HCT116 (cell line): ENCODE measurements at regions not wholly inside any gene's neighbourhood (a gene's known extent, or its start where the extent isn't known, plus 50 kb on each side); places are given as distances from the start of the nearest gene placed in this dataset.

ENCODE experiments used
- ATAC-seq: fragments of 200-7000 bp; cut with Tn5 transposase; 2 replicates; pipeline ENCODE4 v1.9.1; 2020; ENCODE audit warnings: mild to moderate bottlenecking, moderate library complexity
- BruUV-seq: library from RNA; stranded (reverse); fragments of 400-500 nt; replicated peaks from 2 replicates; lab custom pipeline; 2021; lab: Mats Ljungman, UMichigan
- CTCF ChIA-PET: fragments of 300-600 bp; sonication (Branson Sonifier 250); formaldehyde crosslinking; loops from one replicate; lab custom pipeline; 2021; ENCODE audit warnings: antibody characterized with exemption; lab: Charles Lee
- POLR2A ChIA-PET: fragments of 300-600, 350-600 bp; sonication (Branson Sonifier 250); formaldehyde crosslinking; loops from one replicate; lab custom pipeline; 2021; ENCODE audit warnings: antibody characterized with exemption; lab: Charles Lee
- RAD21 ChIA-PET, 2 experiments: fragments of 300-600 bp; sonication (Branson Sonifier 250); formaldehyde crosslinking; loops; one replicate each; lab custom pipeline; 2023; ENCODE audit warnings: low total read pairs in 2 of 2; ENCODE audit not compliant: uncharacterized antibody in 2 of 2, unreplicated experiment in 2 of 2, low non-redundant PET in 1 of 2; lab: Charles Lee
- DNase-seq: peaks from one replicate; pipeline ENCODE4 v3.0.0-alpha.2; 2010; ENCODE audit warnings: low read depth, low spot score
- H2AFZ ChIP-seq: fragments of 200-600 bp; shearing (Covaris generic), sonication (generic); 2 replicates; pipeline ENCODE4 v1.6.1; 2017; ENCODE audit warnings: low read depth, mixed run types, mixed read lengths, antibody characterized with exemption, low read length; ENCODE audit not compliant: poor library complexity, severe bottlenecking
- H3K27ac ChIP-seq: 2 replicates; pipeline ENCODE4 v1.5.1; 2012; ENCODE audit warnings: low read depth, low read length
- H3K27me3 ChIP-seq: fragments of 200-600 bp; sonication (generic); 2 replicates; pipeline ENCODE4 v1.6.1; 2016; ENCODE audit warnings: mixed run types, low read length, mixed read lengths; ENCODE audit not compliant: insufficient read depth
- H3K36me3 ChIP-seq, 2 experiments: fragments of 200-500 bp in 1 of 2; fragments of 200-600 bp in 1 of 2; sonication (Bioruptor generic) in 1 of 2; sonication (generic) in 1 of 2; 2 replicates each; pipeline versions ENCODE4 v1.5.1 to v1.6.1; 2014 to 2016; ENCODE audit warnings: low read length in 2 of 2, inconsistent platforms in 1 of 2, mixed read lengths in 1 of 2, mixed run types in 1 of 2; ENCODE audit not compliant: insufficient read depth in 2 of 2, control insufficient read depth in 1 of 2
- H3K4me1 ChIP-seq, 2 experiments: fragments of 200-600 bp in 1 of 2; sonication (generic) in 1 of 2; 2 replicates each; pipeline versions ENCODE4 v1.5.1 to v1.6.1; 2012 to 2017; ENCODE audit warnings: low read length in 2 of 2, inconsistent platforms in 1 of 2, mild to moderate bottlenecking in 1 of 2, mixed read lengths in 1 of 2, mixed run types in 1 of 2, moderate library complexity in 1 of 2; ENCODE audit not compliant: insufficient read depth in 2 of 2, control insufficient read depth in 1 of 2
- H3K4me2 ChIP-seq: fragments of 200-600 bp; sonication (generic); 2 replicates; pipeline ENCODE4 v1.6.1; 2017; ENCODE audit warnings: mixed run types, low read length, mixed read lengths
- H3K4me3 ChIP-seq, 2 experiments: fragments of 200-600 bp in 1 of 2; sonication (generic) in 1 of 2; replicated peaks in 1 of 2; 2 replicates each; pipeline ENCODE4 v1.5.1; 2011 to 2016; ENCODE audit warnings: low read length in 2 of 2, control low read depth in 1 of 2, low read depth in 1 of 2, mild to moderate bottlenecking in 1 of 2, mixed read lengths in 1 of 2, mixed run types in 1 of 2
- H3K79me2 ChIP-seq: fragments of 200-600 bp; sonication (generic); 2 replicates; pipeline ENCODE4 v1.6.1; 2017; ENCODE audit warnings: mild to moderate bottlenecking, mixed run types, low read length, moderate library complexity, mixed read lengths; ENCODE audit not compliant: insufficient read depth
- H3K9ac ChIP-seq: fragments of 200-600 bp; sonication (generic); 2 replicates; pipeline ENCODE4 v1.6.1; 2016; ENCODE audit warnings: low read length, mixed read lengths
- H3K9me2 ChIP-seq: fragments of 200-600 bp; sonication (generic), shearing (Covaris generic); 2 replicates; pipeline ENCODE4 v1.6.1; 2017; ENCODE audit warnings: mixed run types, mild to moderate bottlenecking, moderate library complexity; ENCODE audit not compliant: insufficient read depth
- H3K9me3 ChIP-seq, 2 experiments: fragments of 200-500 bp in 1 of 2; fragments of 200-600 bp in 1 of 2; sonication (Bioruptor generic) in 1 of 2; sonication (generic) in 1 of 2; 2 replicates each; pipeline ENCODE4 v1.6.1; 2014 to 2017; ENCODE audit warnings: low read length in 2 of 2, mixed read lengths in 2 of 2, inconsistent platforms in 1 of 2, low read depth in 1 of 2, mild to moderate bottlenecking in 1 of 2, mixed run types in 1 of 2, moderate library complexity in 1 of 2; ENCODE audit not compliant: control insufficient read depth in 1 of 2, insufficient read depth in 1 of 2
- H4K20me1 ChIP-seq: fragments of 200-600 bp; sonication (generic), shearing (Covaris generic); 2 replicates; pipeline ENCODE4 v1.6.1; 2017; ENCODE audit warnings: mixed run types, mild to moderate bottlenecking, moderate library complexity; ENCODE audit not compliant: insufficient read depth
- CBX3 ChIP-seq: IDR thresholded peaks from 2 replicates; pipeline ENCODE4 v1.6.1; 2012; ENCODE audit warnings: low read depth
- CEBPB ChIP-seq: IDR thresholded peaks from 2 replicates; pipeline ENCODE4 v1.6.1; 2012; ENCODE audit warnings: low read depth
- EGR1 ChIP-seq: IDR thresholded peaks from 2 replicates; pipeline ENCODE4 v1.6.1; 2012; ENCODE audit warnings: low read depth
- ELF1 ChIP-seq: IDR thresholded peaks from 2 replicates; pipeline ENCODE4 v1.6.1; 2012; ENCODE audit warnings: low read depth, borderline replicate concordance
- EZH2 ChIP-seq: fragments of 200-600 bp; sonication (generic); IDR thresholded peaks from 2 replicates; pipeline ENCODE4 v1.6.1; 2017; ENCODE audit warnings: antibody characterized with exemption, mixed run types
- EZH2phosphoT487 ChIP-seq: fragments of 200-600 bp; IDR thresholded peaks from 2 replicates; pipeline ENCODE4 v1.6.1; 2018; ENCODE audit warnings: antibody characterized with exemption, borderline replicate concordance
- JUND ChIP-seq: IDR thresholded peaks from 2 replicates; pipeline ENCODE4 v1.6.1; 2012
- SIN3A ChIP-seq: IDR thresholded peaks from 2 replicates; pipeline ENCODE4 v1.6.1; 2012; ENCODE audit warnings: low read depth
- SRF ChIP-seq: IDR thresholded peaks from 2 replicates; pipeline ENCODE4 v1.6.1; 2012; ENCODE audit warnings: low read depth
- TCF7L2 ChIP-seq: IDR thresholded peaks from 2 replicates; pipeline ENCODE4 v1.7.0; 2011; ENCODE audit warnings: borderline replicate concordance, inconsistent platforms; ENCODE audit not compliant: insufficient read depth, insufficient read length; ENCODE audit errors: extremely low read depth
- ZFX ChIP-seq: fragments of 450-650 bp; IDR thresholded peaks from 2 replicates; pipeline ENCODE4 v1.6.1; 2017
- ZNF274 ChIP-seq: fragments of 200-500 bp; sonication (Bioruptor generic); IDR thresholded peaks from 2 replicates; pipeline ENCODE4 v1.6.1; 2014; ENCODE audit warnings: mild to moderate bottlenecking, low read depth, low read length, inconsistent platforms
- intact Hi-C: fragments of 100-400 bp; cut with micrococcal nuclease; formaldehyde crosslinking; loops from 2 replicates; pipeline ENCODE4 v1.10.0; 2022
- TF ChIP-seq, protein P1 (sequence below): IDR thresholded peaks from 2 replicates; pipeline ENCODE4 v1.6.1; 2012
- TF ChIP-seq, protein P2 (sequence below), 3 experiments: fragments of 200-600 bp in 1 of 3; sonication (generic) in 1 of 3; IDR thresholded peaks in 2 of 3; conservative IDR thresholded peaks in 1 of 3; 2 replicates each; pipeline ENCODE4 v1.5.1; 2012 to 2017; ENCODE audit warnings: low read depth in 2 of 3, low read length in 2 of 3, antibody characterized with exemption in 1 of 3, borderline replicate concordance in 1 of 3, control low read depth in 1 of 3, mild to moderate bottlenecking in 1 of 3, mixed read lengths in 1 of 3, mixed run types in 1 of 3, moderate library complexity in 1 of 3; ENCODE audit not compliant: insufficient read depth in 1 of 3
- TF ChIP-seq, protein P3 (sequence below): IDR thresholded peaks from 2 replicates; pipeline ENCODE4 v1.6.1; 2012; ENCODE audit warnings: low read depth

DNA sequence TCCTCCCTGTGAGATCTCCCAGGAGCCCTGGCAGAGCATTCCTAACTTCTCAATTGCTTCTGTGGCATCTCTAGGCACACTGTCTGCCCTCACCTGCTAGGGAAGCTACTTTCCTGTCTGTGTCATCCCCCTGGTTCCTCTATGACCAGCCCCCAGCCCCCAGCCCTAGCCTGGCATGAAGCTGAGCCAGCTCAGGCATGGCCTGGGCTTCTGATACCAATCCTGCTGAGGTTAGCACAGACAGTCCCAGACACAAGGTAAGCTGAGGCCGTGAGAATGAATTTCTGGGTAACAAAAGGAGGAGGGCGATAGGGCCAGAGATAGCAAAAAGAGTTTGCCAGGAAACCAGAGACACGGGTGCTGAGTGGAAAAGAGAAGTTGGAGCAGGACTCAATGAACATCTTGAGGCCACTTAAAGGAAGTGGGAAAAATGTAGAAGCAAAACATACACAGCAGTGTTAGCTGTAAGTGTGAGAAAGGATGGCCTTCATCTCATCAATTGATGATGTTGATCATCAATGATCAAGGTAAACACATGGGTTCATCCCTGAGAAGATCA, 87.6 kb upstream of the PICALM start:
- ChIA-PET RAD21 (no interaction called here), CTCF (no interaction called here), POLR2A (no interaction called here)
- H3K4me2 ChIP-seq: no peak overlapping the region
- no peak overlapping the region for H2AFZ ChIP-seq
- no peaks in the 10 kb centered on the region for H3K9me3 ChIP-seq
- BruUV-seq: no TSS peak
- no peaks in the 10 kb centered on the region for H4K20me1 ChIP-seq
- no peaks in the 10 kb centered on the region for H3K36me3 ChIP-seq
- no peaks in the 10 kb centered on the region for H3K9me2 ChIP-seq
- no peaks in the 10 kb centered on the region for H3K27me3 ChIP-seq
- H3K27ac ChIP-seq: no peak overlapping the region
- DNase-seq (no peak), ATAC-seq (no peak)
- intact Hi-C loops: no loop called here
- no peak for TF ChIP-seq CBX3
- TF ChIP-seq, protein P1, sequence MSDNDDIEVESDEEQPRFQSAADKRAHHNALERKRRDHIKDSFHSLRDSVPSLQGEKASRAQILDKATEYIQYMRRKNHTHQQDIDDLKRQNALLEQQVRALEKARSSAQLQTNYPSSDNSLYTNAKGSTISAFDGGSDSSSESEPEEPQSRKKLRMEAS: no peak
- no peak for TF ChIP-seq EGR1
- TF ChIP-seq EZH2: no peak
- TF ChIP-seq, protein P2, sequence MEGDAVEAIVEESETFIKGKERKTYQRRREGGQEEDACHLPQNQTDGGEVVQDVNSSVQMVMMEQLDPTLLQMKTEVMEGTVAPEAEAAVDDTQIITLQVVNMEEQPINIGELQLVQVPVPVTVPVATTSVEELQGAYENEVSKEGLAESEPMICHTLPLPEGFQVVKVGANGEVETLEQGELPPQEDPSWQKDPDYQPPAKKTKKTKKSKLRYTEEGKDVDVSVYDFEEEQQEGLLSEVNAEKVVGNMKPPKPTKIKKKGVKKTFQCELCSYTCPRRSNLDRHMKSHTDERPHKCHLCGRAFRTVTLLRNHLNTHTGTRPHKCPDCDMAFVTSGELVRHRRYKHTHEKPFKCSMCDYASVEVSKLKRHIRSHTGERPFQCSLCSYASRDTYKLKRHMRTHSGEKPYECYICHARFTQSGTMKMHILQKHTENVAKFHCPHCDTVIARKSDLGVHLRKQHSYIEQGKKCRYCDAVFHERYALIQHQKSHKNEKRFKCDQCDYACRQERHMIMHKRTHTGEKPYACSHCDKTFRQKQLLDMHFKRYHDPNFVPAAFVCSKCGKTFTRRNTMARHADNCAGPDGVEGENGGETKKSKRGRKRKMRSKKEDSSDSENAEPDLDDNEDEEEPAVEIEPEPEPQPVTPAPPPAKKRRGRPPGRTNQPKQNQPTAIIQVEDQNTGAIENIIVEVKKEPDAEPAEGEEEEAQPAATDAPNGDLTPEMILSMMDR (IDR thresholded peaks at IDR 0.05 in 2 of 3, conservative IDR thresholded peaks at IDR 0.05 in 1 of 3; ENCODE audit: borderline replicate concordance in 1 of 3, insufficient read depth in 1 of 3, low read depth in 2 of 3, low read length in 2 of 3): no peak
- TF ChIP-seq ELF1: no peak
- no peak for TF ChIP-seq ZFX
- H3K4me1 ChIP-seq: no peaks in the 10 kb centered on the region
- no peaks in the 10 kb centered on the region for H3K79me2 ChIP-seq
- H3K9ac ChIP-seq: no peak overlapping the region
- no peak overlapping the region for H3K4me3 ChIP-seq

DNA sequence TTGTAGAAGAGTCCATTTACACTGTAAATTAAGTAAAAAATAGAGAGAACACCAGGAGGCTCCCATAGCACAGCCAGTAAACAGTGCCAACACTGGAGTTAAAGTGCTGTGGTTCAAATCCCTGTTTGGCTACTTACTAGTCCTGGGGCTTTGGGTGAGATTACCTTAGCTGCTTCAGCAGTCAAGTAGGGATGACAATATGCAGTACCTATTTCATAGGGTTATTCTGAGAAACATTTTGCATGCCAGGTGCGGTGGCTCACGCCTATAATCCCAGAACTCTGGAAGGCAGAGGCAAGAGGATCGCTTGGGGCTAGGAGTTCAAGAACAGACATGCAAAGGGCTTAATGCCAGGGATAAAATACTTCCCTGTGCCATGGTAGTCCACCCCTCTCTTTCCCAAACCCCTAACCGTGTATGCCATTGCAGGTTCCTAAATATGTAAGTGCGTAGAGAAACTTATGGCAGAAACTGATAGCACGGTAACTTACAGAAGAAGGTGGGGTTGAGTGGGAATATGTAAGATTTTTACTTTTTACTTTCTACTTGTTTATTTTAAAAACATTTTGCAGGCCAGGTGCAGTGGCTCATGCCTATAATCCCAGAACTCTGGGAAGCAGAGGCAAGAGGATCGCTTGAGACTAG, 86.4 kb upstream of the PICALM start:
- ATAC-seq: no peak
- no peaks in the 10 kb centered on the region for H3K9me3 ChIP-seq
- BruUV-seq: no TSS peak
- H3K4me2 ChIP-seq: no peak overlapping the region
- H4K20me1 ChIP-seq: no peaks in the 10 kb centered on the region
- H3K27ac ChIP-seq: no peak overlapping the region
- H3K9ac ChIP-seq: no peak overlapping the region
- H2AFZ ChIP-seq: no peak overlapping the region
- ChIA-PET CTCF (no interaction called here), RAD21 (no interaction called here), POLR2A (no interaction called here)
- no peak overlapping the region for H3K4me3 ChIP-seq
- DNase-seq: no peak
- no peaks in the 10 kb centered on the region for H3K4me1 ChIP-seq
- no peaks in the 10 kb centered on the region for H3K9me2 ChIP-seq
- no peaks in the 10 kb centered on the region for H3K79me2 ChIP-seq
- H3K27me3 ChIP-seq: no peaks in the 10 kb centered on the region
- intact Hi-C loops: no loop called here
- H3K36me3 ChIP-seq: no peaks in the 10 kb centered on the region
- TF ChIP-seq ZNF274 (no peak), CEBPB (no peak), ELF1 (no peak), SRF (no peak), TCF7L2 (no peak), JUND (no peak), SIN3A (no peak), ZFX (no peak), CBX3 (no peak), EZH2phosphoT487 (no peak)
- TF ChIP-seq, protein P3, sequence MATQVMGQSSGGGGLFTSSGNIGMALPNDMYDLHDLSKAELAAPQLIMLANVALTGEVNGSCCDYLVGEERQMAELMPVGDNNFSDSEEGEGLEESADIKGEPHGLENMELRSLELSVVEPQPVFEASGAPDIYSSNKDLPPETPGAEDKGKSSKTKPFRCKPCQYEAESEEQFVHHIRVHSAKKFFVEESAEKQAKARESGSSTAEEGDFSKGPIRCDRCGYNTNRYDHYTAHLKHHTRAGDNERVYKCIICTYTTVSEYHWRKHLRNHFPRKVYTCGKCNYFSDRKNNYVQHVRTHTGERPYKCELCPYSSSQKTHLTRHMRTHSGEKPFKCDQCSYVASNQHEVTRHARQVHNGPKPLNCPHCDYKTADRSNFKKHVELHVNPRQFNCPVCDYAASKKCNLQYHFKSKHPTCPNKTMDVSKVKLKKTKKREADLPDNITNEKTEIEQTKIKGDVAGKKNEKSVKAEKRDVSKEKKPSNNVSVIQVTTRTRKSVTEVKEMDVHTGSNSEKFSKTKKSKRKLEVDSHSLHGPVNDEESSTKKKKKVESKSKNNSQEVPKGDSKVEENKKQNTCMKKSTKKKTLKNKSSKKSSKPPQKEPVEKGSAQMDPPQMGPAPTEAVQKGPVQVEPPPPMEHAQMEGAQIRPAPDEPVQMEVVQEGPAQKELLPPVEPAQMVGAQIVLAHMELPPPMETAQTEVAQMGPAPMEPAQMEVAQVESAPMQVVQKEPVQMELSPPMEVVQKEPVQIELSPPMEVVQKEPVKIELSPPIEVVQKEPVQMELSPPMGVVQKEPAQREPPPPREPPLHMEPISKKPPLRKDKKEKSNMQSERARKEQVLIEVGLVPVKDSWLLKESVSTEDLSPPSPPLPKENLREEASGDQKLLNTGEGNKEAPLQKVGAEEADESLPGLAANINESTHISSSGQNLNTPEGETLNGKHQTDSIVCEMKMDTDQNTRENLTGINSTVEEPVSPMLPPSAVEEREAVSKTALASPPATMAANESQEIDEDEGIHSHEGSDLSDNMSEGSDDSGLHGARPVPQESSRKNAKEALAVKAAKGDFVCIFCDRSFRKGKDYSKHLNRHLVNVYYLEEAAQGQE: no peak
